ENCODE measurements at regions not wholly inside any gene's neighbourhood (a gene's known extent, or its start where the extent isn't known, plus 50 kb on each side); places are given as distances from the start of the nearest gene placed in this dataset.

GRCh38 chr17:68695659-68696058 lies 94.5 kb upstream of the FAM20A start:
- TF ChIP-seq POLR2A (IDR thresholded peaks at IDR 0.05): no peak
- no peak for TF ChIP-seq CTCF (IDR thresholded peaks at IDR 0.05)

All from testis (tissue), 2 donors.